Gastroesophageal sphincter (tissue), 4 donors: ENCODE measurements at regions not wholly inside any gene's neighbourhood (a gene's known extent, or its start where the extent isn't known, plus 50 kb on each side); places are given as distances from the start of the nearest gene placed in this dataset.

Experiments
- ATAC-seq: fragments of 150-250 bp; one replicate; pipeline ENCODE4 v1.9.1; 2016; ENCODE audit warnings: mild to moderate bottlenecking, moderate library complexity
- H3K27ac ChIP-seq, 4 donors: fragments of 200-600 bp; sonication (generic) in 3 of 4; 1 replicate in 3 of 4; 2 replicates in 1 of 4; pipeline ENCODE4 v1.5.1; 2016 to 2019
- H3K27me3 ChIP-seq: fragments of 200-600 bp; sonication (generic); one replicate; pipeline ENCODE4 v1.5.1; 2019
- H3K36me3 ChIP-seq, 2 donors: fragments of 200-600 bp; sonication (generic); one replicate each; pipeline ENCODE4 v1.5.1; 2019; ENCODE audit warnings: control low read depth in 1 of 2
- H3K4me1 ChIP-seq, 3 donors: fragments of 200-600 bp; sonication (generic); 1 replicate in 2 of 3; 2 replicates in 1 of 3; pipeline ENCODE4 v1.5.1; 2016 to 2019; ENCODE audit warnings: control low read depth in 2 of 3
- H3K4me3 ChIP-seq, 2 donors: fragments of 200-600 bp; sonication (generic); one replicate each; pipeline ENCODE4 v1.5.1; 2019; ENCODE audit warnings: mild to moderate bottlenecking in 1 of 2, moderate library complexity in 1 of 2
- H3K9me3 ChIP-seq, 3 donors: fragments of 200-600 bp; sonication (generic); one replicate each; pipeline ENCODE4 v1.5.1; 2017 to 2019; ENCODE audit warnings: control low read depth in 2 of 3
- EP300 ChIP-seq: sonication (generic); formaldehyde crosslinking; IDR thresholded peaks from one replicate; pipeline ENCODE4 v1.6.1; 2017; ENCODE audit warnings: antibody characterized with exemption, mild to moderate bottlenecking
- POLR2A ChIP-seq, 2 donors: fragments of 450-650 bp; IDR thresholded peaks; one replicate each; pipeline ENCODE4 v1.6.1; 2017; ENCODE audit warnings: antibody characterized with exemption in 2 of 2, mild to moderate bottlenecking in 2 of 2, moderate library complexity in 1 of 2
- POLR2AphosphoS5 ChIP-seq: sonication (generic); formaldehyde crosslinking; IDR thresholded peaks from one replicate; pipeline ENCODE4 v1.6.1; 2017; ENCODE audit warnings: antibody characterized with exemption
- WGBS, 2 donors: methylation state at CpG; one replicate each; pipeline ENCODE4 v1.1.5; 2018; ENCODE audit warnings: low coverage in 1 of 2; 5-methylcytosine and 5-hydroxymethylcytosine counted together
- TF ChIP-seq, protein P1 (sequence below), 4 experiments: fragments of 200-600 bp in 2 of 4; fragments of 450-650 bp in 2 of 4; sonication (generic) in 1 of 4; IDR thresholded peaks; one replicate each; pipeline ENCODE4 v1.5.1; 2017 to 2019; ENCODE audit warnings: antibody characterized with exemption in 4 of 4, mild to moderate bottlenecking in 2 of 4, moderate library complexity in 2 of 4

- peaks cover 0 to 10% (median 0%) of the 10 kb centered on the region in 3 donors for H3K4me1 ChIP-seq
- no peak for ATAC-seq
- 45 to 63% methylated on average over 2 to 3 of the region's 3 CpGs for WGBS, 2 donors
- TF ChIP-seq EP300 (no peak), POLR2A (IDR thresholded peaks at IDR 0.05) (no peak), POLR2AphosphoS5 (no peak)
- TF ChIP-seq, protein P1, sequence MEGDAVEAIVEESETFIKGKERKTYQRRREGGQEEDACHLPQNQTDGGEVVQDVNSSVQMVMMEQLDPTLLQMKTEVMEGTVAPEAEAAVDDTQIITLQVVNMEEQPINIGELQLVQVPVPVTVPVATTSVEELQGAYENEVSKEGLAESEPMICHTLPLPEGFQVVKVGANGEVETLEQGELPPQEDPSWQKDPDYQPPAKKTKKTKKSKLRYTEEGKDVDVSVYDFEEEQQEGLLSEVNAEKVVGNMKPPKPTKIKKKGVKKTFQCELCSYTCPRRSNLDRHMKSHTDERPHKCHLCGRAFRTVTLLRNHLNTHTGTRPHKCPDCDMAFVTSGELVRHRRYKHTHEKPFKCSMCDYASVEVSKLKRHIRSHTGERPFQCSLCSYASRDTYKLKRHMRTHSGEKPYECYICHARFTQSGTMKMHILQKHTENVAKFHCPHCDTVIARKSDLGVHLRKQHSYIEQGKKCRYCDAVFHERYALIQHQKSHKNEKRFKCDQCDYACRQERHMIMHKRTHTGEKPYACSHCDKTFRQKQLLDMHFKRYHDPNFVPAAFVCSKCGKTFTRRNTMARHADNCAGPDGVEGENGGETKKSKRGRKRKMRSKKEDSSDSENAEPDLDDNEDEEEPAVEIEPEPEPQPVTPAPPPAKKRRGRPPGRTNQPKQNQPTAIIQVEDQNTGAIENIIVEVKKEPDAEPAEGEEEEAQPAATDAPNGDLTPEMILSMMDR (IDR thresholded peaks at IDR 0.05), result no peak
- no peak overlapping the region for H3K27ac ChIP-seq
- no peaks in the 10 kb centered on the region for H3K27me3 ChIP-seq
- H3K36me3 ChIP-seq, result no peaks in the 10 kb centered on the region
- no peaks in the 10 kb centered on the region for H3K9me3 ChIP-seq
- no peak overlapping the region for H3K4me3 ChIP-seq
These were observed 113.2 kb upstream of the EEA1 start for GRCh38 chr12:93042283-93042682.

DNA sequence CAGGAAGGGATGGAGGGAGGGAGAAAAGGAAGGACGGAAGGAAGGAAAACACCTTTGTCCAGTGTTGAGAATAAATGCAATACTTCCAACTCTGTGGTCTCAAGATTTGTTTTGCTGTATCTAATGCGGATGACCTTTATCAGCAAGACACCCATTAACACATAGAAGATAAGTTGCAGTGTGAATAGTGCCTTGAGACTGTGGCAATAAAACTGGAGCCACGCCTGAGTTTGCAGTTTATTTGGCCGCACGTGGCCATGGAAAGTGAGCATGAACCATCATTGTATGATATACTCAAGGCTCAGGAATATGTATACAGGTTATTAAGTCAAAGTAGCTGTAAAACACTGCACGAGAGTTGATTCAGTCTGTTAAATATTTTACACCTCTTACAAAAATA, 113.6 kb upstream of the EEA1 start:
- ATAC-seq, result no peak
- TF ChIP-seq EP300, result no peak
- TF ChIP-seq, protein P1 (IDR thresholded peaks at IDR 0.05), result no peak
- no peak for TF ChIP-seq POLR2A (IDR thresholded peaks at IDR 0.05)
- no peak for TF ChIP-seq POLR2AphosphoS5
- H3K27me3 ChIP-seq, result no peaks in the 10 kb centered on the region
- WGBS, 2 donors, result 65 to 71% methylated on average over 5 to 6 of the region's 6 CpGs
- H3K36me3 ChIP-seq, result no peaks in the 10 kb centered on the region
- no peaks in the 10 kb centered on the region for H3K9me3 ChIP-seq
- no peak overlapping the region for H3K27ac ChIP-seq
- H3K4me3 ChIP-seq, result no peak overlapping the region
- peaks cover 0 to 10% (median 0%) of the 10 kb centered on the region in 3 donors for H3K4me1 ChIP-seq

- H3K4me1 ChIP-seq, result peaks cover 0 to 10% (median 0%) of the 10 kb centered on the region in 3 donors
- no peak overlapping the region for H3K27ac ChIP-seq
- H3K9me3 ChIP-seq, result no peaks in the 10 kb centered on the region
- ATAC-seq, result no peak
- WGBS, 2 donors, result 94 to 100% methylated on average over 2 of the region's 3 CpGs
- no peaks in the 10 kb centered on the region for H3K27me3 ChIP-seq
- no peak overlapping the region for H3K4me3 ChIP-seq
- TF ChIP-seq EP300, result no peak
- no peak for TF ChIP-seq POLR2AphosphoS5
- TF ChIP-seq POLR2A (IDR thresholded peaks at IDR 0.05), result no peak
- TF ChIP-seq, protein P1 (IDR thresholded peaks at IDR 0.05), result no peak
- H3K36me3 ChIP-seq, result no peaks in the 10 kb centered on the region
These were observed 114.2 kb upstream of the EEA1 start for GRCh38 chr12:93043192-93043876.

GRCh38 chr12:93043877-93044209, 114.7 kb upstream of the EEA1 start:
- TF ChIP-seq EP300, result no peak
- TF ChIP-seq, protein P1 (IDR thresholded peaks at IDR 0.05), result no peak
- no peak for TF ChIP-seq POLR2AphosphoS5
- TF ChIP-seq POLR2A (IDR thresholded peaks at IDR 0.05), result no peak
- ATAC-seq, result no peak
- Histone ChIP-seq H3K4me1 (peaks cover 0 to 10% (median 0%) of the 10 kb centered on the region in 3 donors), H3K27ac (no peak overlapping the region), H3K4me3 (no peak overlapping the region), H3K27me3 (no peaks in the 10 kb centered on the region), H3K36me3 (no peaks in the 10 kb centered on the region), H3K9me3 (no peaks in the 10 kb centered on the region)
- 92 to 93% methylated on average over 3 of the region's 3 CpGs for WGBS, 2 donors

DNA sequence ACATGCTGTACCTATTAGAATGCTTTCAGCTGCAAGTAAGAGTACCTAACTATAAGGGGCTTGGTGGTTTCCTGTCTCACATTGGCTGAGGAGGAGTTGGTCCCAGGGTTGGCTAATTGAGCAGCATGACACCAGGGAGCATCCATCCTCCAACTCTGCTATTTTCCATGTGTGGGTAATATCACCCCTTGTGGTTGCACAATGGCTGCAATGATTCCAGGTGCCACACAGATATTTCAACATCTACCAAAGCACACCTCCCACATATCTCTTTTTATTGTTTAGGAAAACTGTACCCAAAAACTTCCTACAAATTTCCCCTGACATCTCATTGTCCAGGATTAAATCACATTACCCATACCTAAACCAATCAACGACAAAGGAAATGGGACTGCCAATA, 118.0 kb upstream of the EEA1 start:
- H3K4me3 ChIP-seq, result no peak overlapping the region
- no peaks in the 10 kb centered on the region for H3K9me3 ChIP-seq
- TF ChIP-seq, protein P1 (IDR thresholded peaks at IDR 0.05), result no peak
- TF ChIP-seq POLR2AphosphoS5 (no peak), POLR2A (IDR thresholded peaks at IDR 0.05) (no peak), EP300 (no peak)
- no peaks in the 10 kb centered on the region for H3K27me3 ChIP-seq
- H3K27ac ChIP-seq, result no peak overlapping the region
- WGBS, 2 donors, result 92 to 100% methylated on average over 1 of the region's 1 CpG
- H3K4me1 ChIP-seq, result peaks cover 0 to 20% (median 2%) of the 10 kb centered on the region in 3 donors
- ATAC-seq, result no peak
- no peaks in the 10 kb centered on the region for H3K36me3 ChIP-seq
